GM19351 (cell line): ENCODE measurements at regions not wholly inside any gene's neighbourhood (a gene's known extent, or its start where the extent isn't known, plus 50 kb on each side); places are given as distances from the start of the nearest gene placed in this dataset.

Experiments
- ATAC-seq: cut with Tn5 transposase; IDR thresholded peaks from one replicate; pipeline ENCODE4 v1.9.1; 2021; ENCODE audit warnings: mild to moderate bottlenecking, moderate library complexity; ENCODE audit not compliant: unreplicated experiment

DNA sequence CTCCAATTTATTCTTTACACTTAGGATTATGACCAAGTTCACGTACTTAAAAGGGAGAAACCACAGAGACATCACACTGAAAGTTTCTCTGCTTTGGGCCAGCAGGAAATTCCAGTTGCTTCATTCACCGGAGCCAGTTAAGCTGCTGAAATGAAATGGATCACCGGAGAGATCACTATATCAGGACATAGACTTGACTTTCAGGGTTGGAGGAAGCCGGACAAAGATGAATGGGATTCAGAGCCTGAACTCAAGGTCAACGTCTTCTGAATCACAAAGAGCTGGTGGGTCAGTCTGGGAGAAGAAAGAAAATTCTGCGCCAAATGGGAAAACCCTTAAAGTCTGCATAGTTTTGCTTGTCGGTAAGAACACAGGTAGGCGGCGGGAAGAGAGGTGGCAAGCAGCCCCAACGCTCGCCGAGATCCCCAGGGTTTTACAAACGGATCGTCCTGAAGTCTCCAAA, 81.9 kb upstream of the CCDC28A start:
- ATAC-seq: no peak

DNA sequence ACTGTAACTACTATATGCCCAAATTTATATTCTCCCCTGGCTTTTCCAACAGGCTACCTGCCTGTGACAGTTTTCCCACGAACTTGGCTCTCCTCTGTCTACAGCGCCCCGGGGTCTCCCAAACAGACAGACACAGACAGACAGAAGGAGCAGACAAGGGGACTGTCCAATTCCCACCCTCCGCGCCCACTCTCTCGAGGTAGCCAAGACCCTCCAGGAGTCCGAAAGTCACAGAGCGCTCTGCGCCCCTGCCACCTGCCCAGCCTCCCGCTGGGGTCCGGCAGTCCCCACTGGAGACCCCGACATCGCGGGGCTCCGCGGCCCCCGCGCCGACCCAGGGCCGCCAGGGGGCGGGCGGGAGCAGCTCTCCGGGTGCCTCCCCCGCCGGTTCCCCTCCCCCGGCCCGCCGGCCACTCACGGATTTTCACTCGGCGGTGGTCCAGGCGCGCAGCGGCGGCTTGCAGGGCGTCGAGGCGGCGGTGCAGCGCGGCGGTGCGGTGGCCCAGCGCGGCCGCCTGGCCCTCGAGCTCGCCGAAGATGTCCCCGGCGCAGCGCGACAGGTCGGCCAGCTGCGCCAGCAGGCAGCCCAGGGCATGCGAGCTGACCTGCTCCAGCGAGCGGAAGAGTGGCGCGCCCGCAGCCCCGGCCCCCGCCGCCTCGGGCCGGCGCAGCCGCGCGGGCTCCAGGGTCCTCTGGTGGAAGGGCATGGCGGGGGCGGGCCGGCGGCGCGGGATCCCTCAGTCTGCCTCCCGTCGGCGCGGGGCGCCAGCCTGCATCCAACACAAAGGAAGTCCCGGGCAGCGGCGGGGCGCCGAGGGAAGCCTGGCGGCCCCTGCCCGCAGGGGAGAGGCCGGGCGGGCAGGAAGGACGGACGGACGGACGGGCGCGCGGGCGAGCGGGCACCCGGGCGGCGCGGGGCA, 81.3 kb upstream of the CCDC28A start:
- ATAC-seq: peak; percentile 58

DNA sequence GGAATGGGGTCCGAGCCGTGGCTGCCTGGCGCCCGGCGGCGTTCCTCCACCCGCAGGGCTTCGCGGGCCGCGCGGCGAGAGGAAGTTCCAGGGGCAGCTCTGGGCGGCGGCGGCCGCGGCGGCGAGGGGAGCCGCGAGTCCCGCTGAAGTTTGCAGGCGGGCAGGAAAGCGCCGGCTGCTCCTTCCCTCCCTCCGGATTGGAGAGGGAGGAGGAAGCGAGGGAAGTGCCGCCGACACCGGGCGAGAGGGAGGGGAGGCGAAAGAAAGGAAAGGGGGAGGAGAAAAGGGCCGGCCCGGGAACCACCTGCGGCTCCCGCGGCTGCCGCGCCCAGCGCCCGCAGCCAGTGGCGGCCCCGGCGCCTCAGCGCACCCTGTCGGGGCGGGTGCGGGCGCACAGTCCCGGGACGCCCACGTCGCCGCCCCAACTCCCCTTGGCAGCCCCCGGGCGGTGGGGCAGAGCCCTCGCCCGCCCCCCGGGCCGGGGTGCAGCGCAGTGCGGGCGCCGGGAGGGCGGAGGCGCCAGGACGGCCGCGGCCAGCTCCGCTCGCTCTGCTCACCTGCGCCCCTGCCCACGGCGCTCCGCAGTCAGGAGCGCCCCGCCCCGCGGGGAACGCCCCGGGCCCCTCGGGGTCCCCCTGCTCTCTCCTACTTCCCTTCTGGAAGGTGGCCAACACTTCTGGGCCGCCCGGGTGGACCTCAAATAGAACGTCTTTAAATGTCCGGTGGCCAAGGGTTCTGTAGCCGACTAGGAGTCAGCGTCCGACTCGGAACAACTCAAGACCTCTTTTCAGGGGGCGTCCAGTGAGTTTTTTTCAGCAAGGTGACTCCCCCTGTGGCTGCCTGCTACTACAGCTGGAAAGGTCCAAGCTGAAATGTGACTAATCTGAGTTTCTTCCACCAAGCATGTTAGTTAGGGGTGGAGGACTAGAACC, 80.3 kb upstream of the CCDC28A start:
- ATAC-seq: peak; percentile 54

DNA sequence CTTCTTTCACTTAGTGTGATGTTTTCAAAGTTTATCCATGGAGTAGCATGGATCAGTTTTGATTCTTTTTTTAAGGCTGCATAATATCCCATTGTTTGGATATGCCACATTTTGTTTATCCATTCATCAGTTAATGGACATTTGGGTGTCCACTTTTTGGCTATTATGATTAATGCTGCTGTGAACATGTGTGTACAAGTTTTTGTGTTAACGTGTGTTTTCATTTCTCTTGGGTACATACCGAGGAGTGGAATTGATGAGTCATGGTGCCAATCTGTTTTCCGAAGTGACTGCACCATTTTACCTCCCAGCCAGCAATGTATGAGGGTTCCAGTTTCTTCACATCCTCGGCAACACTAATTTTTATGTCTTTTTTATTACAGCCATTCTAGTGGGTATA, 78.4 kb upstream of the CCDC28A start:
- ATAC-seq: no peak

DNA sequence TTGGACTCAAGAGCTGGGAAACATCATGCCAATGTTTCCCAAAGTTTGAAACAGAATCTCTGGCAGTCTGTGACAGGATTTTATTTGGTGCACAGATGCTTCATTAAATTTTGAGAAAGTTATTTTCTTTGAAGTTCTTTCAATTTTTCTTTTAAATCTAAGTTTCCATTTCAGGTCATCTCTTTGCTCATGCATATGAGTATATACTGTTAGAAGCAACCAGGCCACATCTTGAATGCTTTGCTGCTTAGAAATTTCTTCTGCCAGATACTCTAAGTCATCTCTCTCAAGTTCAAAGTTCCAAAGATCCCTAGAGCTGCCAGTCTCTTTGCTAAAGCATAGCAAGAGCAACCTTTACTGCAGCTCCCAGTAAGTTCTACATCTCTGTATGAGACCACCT, 59.1 kb upstream of the CCDC28A start:
- no peak for ATAC-seq

DNA sequence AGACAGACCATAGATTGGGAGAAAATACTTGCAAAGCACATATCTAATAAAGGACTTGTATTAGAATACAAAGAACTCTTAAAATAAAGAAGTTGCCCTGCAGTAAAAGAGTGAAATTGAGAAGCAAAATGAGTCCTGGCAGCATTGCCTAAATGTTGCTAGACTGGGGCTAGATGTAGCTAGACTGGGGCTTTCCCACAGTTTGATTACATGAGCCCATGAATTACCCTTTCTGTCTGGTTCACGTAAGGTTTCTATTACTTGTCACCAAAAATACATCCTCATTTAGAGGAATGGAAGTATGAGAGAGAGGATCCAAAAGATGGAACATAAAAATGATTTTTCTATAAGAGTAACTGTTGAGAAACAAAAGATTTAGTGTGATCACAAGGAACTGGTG, 57.6 kb upstream of the CCDC28A start:
- no peak for ATAC-seq

DNA sequence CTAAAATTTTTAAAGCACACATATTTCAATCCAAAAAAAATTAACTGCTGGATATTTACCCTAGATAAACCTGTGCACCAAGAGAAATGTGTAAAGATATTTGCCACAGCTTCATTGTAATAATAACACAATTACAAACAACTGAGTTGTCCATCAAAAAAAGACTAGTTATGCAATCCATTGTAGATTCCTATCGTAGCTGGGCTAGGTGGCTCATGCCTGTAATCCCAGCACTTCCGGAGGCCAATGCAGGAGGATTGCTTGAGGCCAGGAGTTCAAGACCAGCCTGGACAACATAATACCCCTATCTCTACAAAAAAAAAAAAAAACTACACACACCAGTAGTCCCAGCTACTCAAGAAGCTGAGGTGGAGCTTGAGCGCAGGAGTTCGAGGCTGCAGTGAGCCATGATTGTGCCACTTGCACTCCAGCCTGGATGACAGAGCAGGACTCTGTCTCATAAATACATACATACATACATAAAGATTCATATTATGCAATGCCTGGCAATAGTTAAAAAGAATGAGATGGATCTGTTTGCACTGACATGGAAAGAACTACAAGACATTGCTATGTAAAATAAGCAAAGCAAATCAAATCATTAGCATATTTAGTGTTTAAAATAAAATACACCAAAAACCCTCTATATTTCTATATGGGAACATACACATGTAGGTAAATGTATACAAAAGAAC, 56.5 kb upstream of the CCDC28A start:
- no peak for ATAC-seq

DNA sequence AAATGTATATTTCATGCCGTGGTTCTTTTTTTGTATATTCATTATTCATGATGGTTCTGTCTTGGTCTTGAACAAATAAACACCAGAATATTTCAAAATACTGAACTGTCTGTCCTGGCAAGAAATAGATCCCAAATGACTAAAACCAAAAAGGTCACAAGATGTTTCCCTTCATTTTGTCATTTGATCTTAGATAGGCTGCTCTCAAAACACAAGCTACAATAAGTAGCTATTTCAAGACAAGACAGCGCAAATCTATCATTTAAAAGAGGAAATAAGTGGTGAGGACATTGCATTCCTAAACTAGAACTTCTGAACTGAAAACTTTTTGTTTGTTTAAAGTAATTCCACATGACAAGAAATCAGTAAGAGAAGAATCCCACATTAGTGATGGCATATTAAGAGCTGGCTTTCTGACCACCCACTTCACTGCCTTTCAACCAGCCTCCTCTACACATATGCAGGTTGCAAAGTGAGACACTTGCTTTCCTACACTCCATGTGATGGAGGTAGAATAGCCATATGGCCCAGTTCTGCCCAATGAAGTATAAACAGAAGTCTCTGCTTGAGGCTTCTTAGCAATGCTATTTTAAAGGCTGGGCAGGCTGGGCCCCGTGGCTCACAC, 54.4 kb upstream of the CCDC28A start:
- ATAC-seq: no peak

DNA sequence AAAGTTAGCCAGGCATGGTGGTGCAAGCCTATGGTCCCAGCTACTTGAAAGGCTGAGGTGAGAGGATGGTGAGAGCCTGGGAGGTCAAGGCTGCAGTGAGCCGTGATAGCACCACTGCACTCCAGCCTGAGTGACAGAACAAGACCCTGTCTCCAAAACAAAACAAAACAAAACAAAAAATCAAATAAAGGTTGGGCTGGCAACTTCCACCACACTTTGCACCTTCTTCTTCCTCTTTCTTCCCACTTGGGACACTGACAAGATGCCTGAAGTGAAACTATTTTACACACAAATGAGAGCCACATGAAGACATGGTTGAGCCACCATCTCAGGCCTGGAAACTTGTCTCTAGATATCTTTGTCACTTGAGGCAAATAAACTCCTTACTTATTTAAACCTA, 53.8 kb upstream of the CCDC28A start:
- no peak for ATAC-seq

DNA sequence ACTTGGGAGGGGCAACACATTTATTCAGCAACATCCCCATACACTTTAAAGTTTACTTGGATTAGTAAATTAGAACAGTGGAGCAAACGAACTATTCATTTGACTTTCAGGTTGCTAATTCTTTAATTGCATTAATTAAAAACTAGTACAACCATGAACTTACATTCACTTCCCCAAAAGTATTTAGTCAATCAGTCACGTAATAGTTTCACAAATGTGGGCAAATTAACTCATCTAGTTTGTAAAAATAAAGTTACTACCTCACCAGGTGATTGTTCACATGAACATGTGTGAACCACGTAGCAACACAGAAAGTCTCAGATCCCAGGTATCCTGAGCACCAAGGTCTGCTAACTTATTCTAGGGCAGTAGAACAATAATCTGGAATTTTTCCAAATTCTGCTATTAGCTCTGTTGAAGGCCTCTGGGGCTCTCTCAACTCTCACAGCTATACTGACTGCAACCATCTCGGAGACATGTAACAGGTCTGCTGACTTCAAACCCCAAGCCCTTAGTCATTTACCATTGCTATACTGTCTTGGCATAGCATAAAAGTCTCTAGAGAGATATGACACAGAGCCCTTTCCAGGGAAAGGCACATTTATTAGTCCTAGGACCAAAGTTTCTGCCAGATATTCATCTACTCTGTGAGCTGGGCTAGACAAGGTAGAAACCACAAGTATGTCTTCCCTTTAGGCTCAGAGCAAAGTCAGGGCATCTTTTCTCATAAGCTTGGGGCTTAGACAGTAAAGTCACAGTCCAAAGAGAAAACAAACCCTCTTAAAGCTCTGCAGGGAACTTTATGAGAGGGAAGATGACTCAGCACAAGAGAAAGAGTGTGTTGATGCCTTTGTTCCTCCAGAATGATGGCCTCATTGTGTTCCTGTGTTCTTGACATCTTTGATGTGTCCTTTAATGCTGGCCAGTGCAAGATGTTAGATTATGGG, 50.9 kb upstream of the CCDC28A start:
- ATAC-seq: no peak
